GM23338 (cell line): ENCODE measurements at regions not wholly inside any gene's neighbourhood (a gene's known extent, or its start where the extent isn't known, plus 50 kb on each side); places are given as distances from the start of the nearest gene placed in this dataset.
"Not testable (repeated sequence)": the region's sequence is repeated elsewhere in the genome, so short reads cannot be mapped to it uniquely, and the experiment has no call there.

Source experiments
- CTCF ChIP-seq, 2 experiments: fragments of 200-600 bp in 1 of 2; sonication (generic) in 1 of 2; conservative IDR thresholded peaks; 2 replicates each; pipeline versions ENCODE4 v1.5.1 to v1.6.1; 2016 to 2017; ENCODE audit warnings: antibody characterized with exemption in 2 of 2, low read depth in 2 of 2, mild to moderate bottlenecking in 2 of 2, moderate library complexity in 1 of 2
- ETS1 ChIP-seq: IDR thresholded peaks from 2 replicates; pipeline ENCODE4 v1.6.1; 2016; ENCODE audit warnings: antibody characterized with exemption
- EZH2 ChIP-seq: fragments of 200-600 bp; sonication (generic); IDR thresholded peaks from one replicate; pipeline ENCODE4 v1.8.0; 2017; ENCODE audit warnings: antibody characterized with exemption, mild to moderate bottlenecking, low read depth; ENCODE audit not compliant: unreplicated experiment
- EZH2phosphoT487 ChIP-seq: fragments of 200-600 bp; sonication (generic); IDR thresholded peaks from one replicate; pipeline ENCODE4 v1.8.1; 2018; ENCODE audit warnings: antibody characterized with exemption; ENCODE audit not compliant: unreplicated experiment
- JUNB ChIP-seq: IDR thresholded peaks from one replicate; pipeline ENCODE4 v1.6.1; 2016; ENCODE audit warnings: antibody characterized with exemption; ENCODE audit not compliant: unreplicated experiment
- POLR2AphosphoS5 ChIP-seq: IDR thresholded peaks from 2 replicates; pipeline ENCODE4 v1.6.1; 2016; ENCODE audit warnings: antibody characterized with exemption, low read depth
- REST ChIP-seq: IDR thresholded peaks from one replicate; pipeline ENCODE4 v1.6.1; 2018; ENCODE audit warnings: antibody characterized with exemption; ENCODE audit not compliant: unreplicated experiment
- ZNF114 ChIP-seq: fragments of 250-450 bp; sonication (Bioruptor Pico); IDR thresholded peaks from 2 replicates; pipeline ENCODE4 v1.5.0; 2020; ENCODE audit warnings: mild to moderate bottlenecking, moderate library complexity
- ZNF462 ChIP-seq: fragments of 250-450 bp; sonication (Bioruptor Pico); IDR thresholded peaks from 2 replicates; pipeline ENCODE4 v1.5.0; 2020; ENCODE audit warnings: mild to moderate bottlenecking, moderate library complexity

GRCh38 chr1:234888247-234888646 lies 240.4 kb downstream of the TOMM20 start:
- not testable (repeated sequence) for TF ChIP-seq CTCF (conservative IDR thresholded peaks at IDR 0.05; ENCODE audit: low read depth in 2 of 2); POLR2AphosphoS5; JUNB; EZH2; EZH2phosphoT487; REST; ETS1; ZNF114 (CRISPR knock-in tag); ZNF462 (CRISPR knock-in tag)
